Thymus (tissue), 11 donors: ENCODE measurements at regions not wholly inside any gene's neighbourhood (a gene's known extent, or its start where the extent isn't known, plus 50 kb on each side); places are given as distances from the start of the nearest gene placed in this dataset.
A peak's percentile ranks its signal among the peaks of the same experiment; 100 is the strongest.
"Not testable (repeated sequence)": the region's sequence is repeated elsewhere in the genome, so short reads cannot be mapped to it uniquely, and the experiment has no call there.

Experiments
- DNase-seq, 9 donors: peaks; one replicate each; pipeline ENCODE4 v3.0.0-alpha.2; 2013; ENCODE audit warnings: low spot score in 9 of 9, low read depth in 6 of 9, missing footprints in 1 of 9
- H3K27ac ChIP-seq, 2 donors: one replicate each; pipeline ENCODE4 v1.5.1; 2013; ENCODE audit warnings: control low read depth in 1 of 2, low read depth in 1 of 2, low read length in 1 of 2, mild to moderate bottlenecking in 1 of 2, moderate library complexity in 1 of 2
- H3K27me3 ChIP-seq, 2 donors: one replicate each; pipeline ENCODE4 v1.5.1; 2013; ENCODE audit warnings: low read length in 1 of 2; ENCODE audit not compliant: control insufficient read depth in 2 of 2, insufficient read depth in 1 of 2
- H3K36me3 ChIP-seq, 2 donors: one replicate each; pipeline ENCODE4 v1.5.1; 2013; ENCODE audit warnings: low read length in 1 of 2, mild to moderate bottlenecking in 1 of 2, moderate library complexity in 1 of 2; ENCODE audit not compliant: control insufficient read depth in 2 of 2, insufficient read depth in 2 of 2
- H3K4me1 ChIP-seq, 2 donors: one replicate each; pipeline ENCODE4 v1.5.1; 2013; ENCODE audit warnings: low read length in 2 of 2; ENCODE audit not compliant: control insufficient read depth in 2 of 2, insufficient read depth in 2 of 2
- H3K4me3 ChIP-seq, 2 donors: one replicate each; pipeline ENCODE4 v1.5.1; 2013; ENCODE audit warnings: low read length in 2 of 2, control low read depth in 1 of 2, mild to moderate bottlenecking in 1 of 2
- H3K9me3 ChIP-seq, 2 donors: one replicate each; pipeline ENCODE4 v1.5.1; 2013; ENCODE audit warnings: low read length in 1 of 2, mild to moderate bottlenecking in 1 of 2; ENCODE audit not compliant: control insufficient read depth in 2 of 2, insufficient read depth in 1 of 2
- WGBS: extraction: QIAGEN DNeasy Blood & Tissue Kit; methylation state at CpG from one replicate; pipeline ENCODE4 v1.1.7; 2013; 5-methylcytosine and 5-hydroxymethylcytosine counted together
- donor health status: healthy.

DNA sequence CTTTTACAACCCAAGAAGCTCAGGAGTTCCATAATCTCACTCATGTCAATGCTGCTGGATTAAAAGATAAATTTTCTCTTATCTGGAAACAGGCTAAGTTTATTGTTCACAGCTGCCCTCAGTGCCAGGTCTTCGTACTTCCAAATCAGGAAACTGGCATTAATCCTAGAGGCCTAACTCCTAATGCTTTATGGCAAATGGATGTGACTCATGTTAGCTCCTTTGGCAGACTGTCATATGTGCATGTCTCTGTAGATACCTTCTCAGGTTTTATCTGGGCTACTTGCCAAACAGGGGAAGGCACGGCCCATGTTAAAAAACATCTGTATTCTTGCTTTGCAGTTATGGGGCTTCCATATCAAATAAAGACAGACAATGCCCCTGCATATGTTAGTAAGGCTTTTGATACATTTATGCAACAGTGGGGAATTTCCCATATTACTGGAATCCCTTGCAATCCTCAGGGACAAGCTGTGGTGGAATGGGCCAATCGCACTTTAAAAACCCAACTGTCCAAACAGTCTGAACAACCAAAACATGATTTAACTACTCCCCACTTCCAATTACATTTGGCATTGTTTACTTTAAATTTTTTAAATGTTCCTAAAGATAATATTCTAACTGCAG, 570.8 kb upstream of the PTGER4 start:
- H3K27me3 ChIP-seq, H3K36me3 ChIP-seq, H3K4me1 ChIP-seq, H3K4me3 ChIP-seq, H3K9me3 ChIP-seq, H3K27ac ChIP-seq: not testable (repeated sequence)
- WGBS, result 92% methylated on average over 3 of the region's 3 CpGs
- peak in 1 of 9 donors; percentile 6 for DNase-seq

DNA sequence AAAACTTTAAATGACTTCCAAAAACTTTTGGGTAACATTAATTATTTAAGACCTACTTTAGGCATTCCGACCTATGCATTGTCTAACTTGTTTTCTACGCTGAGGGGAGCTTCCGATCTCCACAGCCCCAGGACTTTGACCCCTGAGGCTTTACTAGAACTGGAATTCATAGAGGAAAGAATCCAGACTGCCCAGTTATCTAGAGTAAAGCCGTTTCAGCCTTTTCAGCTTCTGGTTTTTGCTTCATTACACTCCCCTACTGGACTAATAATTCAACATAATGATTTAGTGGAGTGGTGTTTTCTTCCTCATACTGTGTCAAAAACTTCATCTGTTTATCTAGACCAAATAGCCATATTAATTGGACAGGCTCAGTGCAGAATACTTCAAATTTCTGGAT, 571.9 kb upstream of the PTGER4 start:
- DNase-seq, H3K27me3 ChIP-seq, H3K4me1 ChIP-seq, H3K4me3 ChIP-seq, H3K9me3 ChIP-seq, H3K36me3 ChIP-seq, H3K27ac ChIP-seq: not testable (repeated sequence)
- 64% methylated on average over 4 of the region's 4 CpGs for WGBS

DNA sequence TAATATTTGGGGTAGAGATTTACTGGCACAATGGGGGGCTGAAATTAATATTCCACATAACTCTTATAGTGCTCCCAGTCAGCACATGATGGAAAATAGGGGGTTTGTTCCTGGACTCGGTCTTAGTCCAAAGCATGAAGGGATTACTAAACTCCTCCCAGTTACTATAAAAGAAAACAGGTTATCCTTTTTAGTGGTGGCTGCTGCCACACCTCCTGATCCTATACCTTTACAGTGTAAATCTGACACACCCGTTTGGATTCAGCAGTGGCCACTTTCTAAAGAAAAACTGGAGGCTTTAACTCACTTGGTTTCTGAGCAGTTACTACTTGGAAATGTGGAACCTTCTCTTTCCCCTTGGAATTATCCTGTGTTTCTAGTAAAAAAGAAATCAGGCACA, 572.9 kb upstream of the PTGER4 start:
- 97% methylated on average over 2 of the region's 2 CpGs for WGBS
- Histone ChIP-seq H3K4me1 (no peaks in the 10 kb centered on the region), H3K36me3 (no peaks in the 10 kb centered on the region), H3K9me3 (no peaks in the 10 kb centered on the region), H3K27me3 (no peaks in the 10 kb centered on the region), H3K27ac (no peak overlapping the region), H3K4me3 (no peak overlapping the region)
- no peak for DNase-seq

DNA sequence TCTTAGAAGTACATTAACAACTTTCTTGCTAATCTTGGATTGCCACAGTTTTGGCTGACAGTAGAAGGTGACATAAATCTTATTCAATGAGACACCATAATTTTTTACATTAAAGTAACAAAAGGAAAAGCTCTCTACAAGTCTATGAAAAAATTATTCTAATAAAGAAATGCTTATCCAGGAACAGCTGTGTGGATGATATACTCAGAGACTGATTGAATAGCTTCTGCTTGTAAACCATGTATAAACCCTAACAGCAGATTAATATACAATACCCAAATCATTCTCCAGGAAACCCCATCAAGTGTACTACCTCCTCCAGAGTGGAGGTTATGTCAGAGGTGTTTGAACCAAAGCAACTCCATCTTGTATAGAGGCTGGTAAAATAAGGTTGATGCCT, 581.4 kb upstream of the PTGER4 start:
- Histone ChIP-seq H3K36me3 (no peaks in the 10 kb centered on the region), H3K27me3 (no peaks in the 10 kb centered on the region), H3K9me3 (no peaks in the 10 kb centered on the region), H3K4me1 (no peaks in the 10 kb centered on the region), H3K4me3 (no peak overlapping the region), H3K27ac (no peak overlapping the region)
- no peak for DNase-seq

DNA sequence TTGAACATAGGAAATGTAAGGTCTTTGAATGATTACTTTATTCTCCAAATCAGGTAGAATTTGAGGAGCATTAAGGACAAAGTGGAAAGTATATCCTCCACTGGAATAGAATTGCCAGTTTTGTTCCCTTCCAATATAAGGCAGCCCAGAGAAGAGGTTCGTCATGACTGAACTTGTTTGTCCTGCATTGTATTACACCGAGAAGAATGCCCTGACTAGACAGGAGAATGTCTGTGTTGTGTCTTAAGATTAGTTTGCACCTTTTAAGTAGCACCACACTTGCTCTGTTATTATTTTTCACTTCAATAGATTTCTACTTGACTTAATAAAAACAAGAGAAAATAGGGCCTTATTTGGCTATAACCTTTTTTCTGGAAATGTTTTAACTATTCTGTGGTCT, 586.2 kb upstream of the PTGER4 start:
- Histone ChIP-seq H3K27me3 (no peaks in the 10 kb centered on the region), H3K4me3 (no peak overlapping the region), H3K9me3 (no peaks in the 10 kb centered on the region), H3K36me3 (no peaks in the 10 kb centered on the region), H3K4me1 (no peaks in the 10 kb centered on the region), H3K27ac (no peak overlapping the region)
- WGBS, result 94% methylated on average over 2 of the region's 2 CpGs
- no peak for DNase-seq

DNA sequence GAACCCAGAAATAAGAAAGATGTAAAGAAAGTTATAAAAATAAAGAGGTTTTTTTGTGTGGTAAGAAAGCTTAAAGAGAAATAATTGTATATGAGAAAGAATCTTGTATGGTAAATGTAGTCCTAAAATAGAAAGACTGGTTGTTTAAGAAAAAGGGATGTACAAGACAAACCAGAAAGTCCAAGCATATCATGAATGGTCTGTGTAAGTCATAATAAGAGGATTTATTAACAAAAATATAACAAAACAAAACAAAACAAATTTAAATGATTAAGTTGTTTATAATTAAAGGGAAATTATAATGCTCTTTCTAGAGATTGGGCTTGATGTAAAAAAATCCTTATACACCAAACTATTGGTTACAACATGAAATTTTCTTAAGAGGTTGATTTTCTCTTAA, 590.4 kb upstream of the PTGER4 start:
- Histone ChIP-seq H3K9me3 (no peaks in the 10 kb centered on the region), H3K4me3 (no peak overlapping the region), H3K27ac (no peak overlapping the region), H3K27me3 (no peaks in the 10 kb centered on the region), H3K4me1 (no peaks in the 10 kb centered on the region), H3K36me3 (no peaks in the 10 kb centered on the region)
- no peak for DNase-seq

DNA sequence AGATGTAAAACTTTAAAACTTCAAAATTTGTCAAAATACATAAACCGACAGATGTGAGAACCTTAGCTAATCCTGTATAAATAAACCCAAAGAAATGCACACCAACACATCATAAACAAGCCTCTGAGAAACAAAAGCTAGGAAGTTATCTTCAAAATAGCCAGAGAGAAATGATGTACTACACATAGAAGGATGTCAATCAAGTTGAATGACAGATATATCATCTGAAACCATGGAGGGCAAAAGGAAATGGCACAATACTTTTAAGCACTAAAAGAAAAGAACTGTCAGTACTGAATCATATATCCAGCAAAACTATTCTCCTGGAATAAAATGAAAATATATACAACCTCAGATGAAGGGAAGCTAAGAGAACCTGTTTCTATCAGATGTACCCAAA, 595.1 kb upstream of the PTGER4 start:
- Histone ChIP-seq H3K4me1 (no peaks in the 10 kb centered on the region), H3K36me3 (no peaks in the 10 kb centered on the region), H3K9me3 (no peaks in the 10 kb centered on the region), H3K4me3 (no peak overlapping the region), H3K27me3 (no peaks in the 10 kb centered on the region), H3K27ac (no peak overlapping the region)
- WGBS, result 97% methylated on average over 1 of the region's 1 CpG
- no peak for DNase-seq

DNA sequence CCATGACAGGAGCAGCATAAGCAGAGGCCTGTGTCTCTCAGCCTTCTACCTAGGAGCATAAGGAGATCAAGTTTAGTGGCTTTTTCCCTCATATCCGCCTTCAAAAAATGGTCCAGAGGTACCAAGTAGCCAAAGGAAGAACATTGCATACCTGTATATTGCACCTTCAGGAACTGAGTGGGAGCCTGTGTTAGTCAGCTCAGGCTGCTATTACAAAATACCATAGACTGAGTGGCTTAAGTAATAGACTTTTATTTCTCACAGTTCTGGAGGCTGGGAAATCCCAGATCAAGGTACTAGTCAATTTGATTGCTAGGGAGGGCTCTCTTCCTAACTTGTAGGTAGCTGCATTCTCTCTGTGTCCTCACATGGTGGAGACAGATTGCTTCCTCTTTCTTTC, 597.4 kb upstream of the PTGER4 start:
- DNase-seq, result no peak
- no peaks in the 10 kb centered on the region for H3K27me3 ChIP-seq

DNA sequence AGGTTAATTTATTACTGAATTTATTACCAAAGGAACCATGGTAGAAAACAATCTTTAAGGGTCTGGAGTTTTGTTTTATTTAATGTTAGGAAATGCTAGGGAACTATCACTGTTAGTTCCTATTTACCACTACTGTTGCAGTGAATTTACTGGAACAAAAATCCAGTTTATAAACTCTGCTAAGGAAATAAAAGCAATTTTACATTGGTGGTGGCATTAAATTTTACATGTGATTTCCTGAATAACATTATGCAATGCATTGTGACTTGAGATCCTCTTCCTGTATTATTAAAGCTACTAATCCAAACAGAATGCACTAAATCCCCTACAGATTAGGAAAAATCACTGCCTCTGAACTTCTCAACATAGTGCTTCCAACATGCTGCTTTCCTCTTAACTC, 599.5 kb upstream of the PTGER4 start:
- Histone ChIP-seq H3K4me3 (no peak overlapping the region), H3K4me1 (no peaks in the 10 kb centered on the region), H3K27me3 (no peaks in the 10 kb centered on the region), H3K9me3 (no peaks in the 10 kb centered on the region), H3K36me3 (no peaks in the 10 kb centered on the region), H3K27ac (no peak overlapping the region)
- DNase-seq, result no peak

More for the DNA sequence above, 597.4 kb upstream of the PTGER4 start:
- no peaks in the 10 kb centered on the region for H3K4me1 ChIP-seq
- H3K27ac ChIP-seq, result no peak overlapping the region
- WGBS, result 0% methylated on average over 1 of the region's 1 CpG
- H3K36me3 ChIP-seq, result no peaks in the 10 kb centered on the region
- no peaks in the 10 kb centered on the region for H3K9me3 ChIP-seq
- H3K4me3 ChIP-seq, result no peak overlapping the region
